Stimulated activated CD4-positive, alpha-beta T cell treated with anti-CD3 and anti-CD28 coated beads, Interleukin-2, amount 100 ng/mL, for 4 hours (primary cell): ENCODE measurements at regions not wholly inside any gene's neighbourhood (a gene's known extent, or its start where the extent isn't known, plus 50 kb on each side); places are given as distances from the start of the nearest gene placed in this dataset.

Source experiments
- DNase-seq: peaks from one replicate; pipeline ENCODE4 v3.0.0-alpha.2; 2020; ENCODE audit warnings: low read depth

GRCh38 chr7:155216475-155217272 lies 81.0 kb upstream of the INSIG1 start:
- DNase-seq, result no peak

GRCh38 chr7:155217634-155218033 lies 80.0 kb upstream of the INSIG1 start:
- DNase-seq, result no peak

GRCh38 chr7:155218276-155219153 lies 79.2 kb upstream of the INSIG1 start:
- DNase-seq, result no peak

GRCh38 chr7:155219154-155219531 lies 78.5 kb upstream of the INSIG1 start:
- DNase-seq, result no peak

GRCh38 chr7:155219947-155220769 lies 77.5 kb upstream of the INSIG1 start:
- DNase-seq, result no peak

- no peak for DNase-seq
Observed at GRCh38 chr7:155220903-155221302, 76.8 kb upstream of the INSIG1 start.

GRCh38 chr7:155221547-155221946 lies 76.1 kb upstream of the INSIG1 start:
- DNase-seq, result no peak

- DNase-seq, result no peak
Observed at GRCh38 chr7:155222061-155222460, 75.6 kb upstream of the INSIG1 start.

GRCh38 chr7:155222573-155222972 lies 75.1 kb upstream of the INSIG1 start:
- no peak for DNase-seq

GRCh38 chr7:155223021-155223420 lies 74.7 kb upstream of the INSIG1 start:
- no peak for DNase-seq

GRCh38 chr7:155223503-155223902 lies 74.2 kb upstream of the INSIG1 start:
- DNase-seq, result no peak

GRCh38 chr7:155224116-155224811 lies 73.4 kb upstream of the INSIG1 start:
- no peak for DNase-seq

GRCh38 chr7:155225095-155225494 lies 72.6 kb upstream of the INSIG1 start:
- DNase-seq, result no peak

GRCh38 chr7:155225516-155225915 lies 72.2 kb upstream of the INSIG1 start:
- DNase-seq, result no peak

- DNase-seq, result no peak
Observed at GRCh38 chr7:155226261-155227003, 71.2 kb upstream of the INSIG1 start.

- no peak for DNase-seq
Observed at GRCh38 chr7:155227004-155227787, 70.5 kb upstream of the INSIG1 start.

GRCh38 chr7:155227788-155228458 lies 69.8 kb upstream of the INSIG1 start:
- no peak for DNase-seq

- no peak for DNase-seq
Observed at GRCh38 chr7:155228459-155228845, 69.2 kb upstream of the INSIG1 start.

- DNase-seq, result no peak
Observed at GRCh38 chr7:155228894-155229293, 68.8 kb upstream of the INSIG1 start.
